IMR-90 (cell line): ENCODE measurements at regions not wholly inside any gene's neighbourhood (a gene's known extent, or its start where the extent isn't known, plus 50 kb on each side); places are given as distances from the start of the nearest gene placed in this dataset.
"Not testable (repeated sequence)": the region's sequence is repeated elsewhere in the genome, so short reads cannot be mapped to it uniquely, and the experiment has no call there.

Experiments used
- ATAC-seq: fragments of 200-7000 bp; cut with Tn5 transposase; 2 replicates; pipeline ENCODE4 v1.9.1; 2020; ENCODE audit warnings: low read depth, mild to moderate bottlenecking, moderate library complexity
- BruUV-seq: library from RNA; stranded (reverse); fragments of 400-500 nt; replicated peaks from 2 replicates; lab custom pipeline; 2021; lab: Mats Ljungman, UMichigan
- CTCF ChIA-PET: fragments of 300-600 bp; formaldehyde crosslinking; extraction: SDS; loops from one replicate; lab custom pipeline; 2021; ENCODE audit warnings: antibody characterized with exemption; lab: Yijun Ruan, JAX
- POLR2A ChIA-PET: fragments of 300-600 bp; sonication (Branson Sonifier 250); formaldehyde crosslinking; loops from one replicate; lab custom pipeline; 2022; ENCODE audit warnings: antibody characterized with exemption; ENCODE audit not compliant: unreplicated experiment; lab: Charles Lee
- DNase-seq: peaks from one replicate; pipeline ENCODE4 v3.0.0; 2013
- H2AFZ ChIP-seq: replicated peaks from 2 replicates; pipeline ENCODE3; 2013; ENCODE audit warnings: low read length, mild to moderate bottlenecking; ENCODE audit not compliant: poor library complexity
- H2AK5ac ChIP-seq: 2 replicates; pipeline ENCODE4 v1.6.1; 2013; ENCODE audit warnings: low read depth, low read length, inconsistent platforms
- H2AK9ac ChIP-seq: replicated peaks from 2 replicates; pipeline ENCODE3; 2013; ENCODE audit warnings: mild to moderate bottlenecking, low read depth, low read length, moderate library complexity; ENCODE audit not compliant: poor library complexity
- H2BK120ac ChIP-seq: 2 replicates; pipeline ENCODE4 v1.6.1; 2013; ENCODE audit warnings: low read depth, low read length, inconsistent platforms
- H2BK15ac ChIP-seq: 3 replicates; pipeline ENCODE4 v1.6.1; 2013; ENCODE audit warnings: low read depth, low read length, inconsistent platforms
- H2BK20ac ChIP-seq: 2 replicates; pipeline ENCODE4 v1.6.1; 2013; ENCODE audit warnings: low read depth, mild to moderate bottlenecking, inconsistent platforms, low read length, moderate library complexity
- H2BK5ac ChIP-seq: 2 replicates; pipeline ENCODE4 v1.6.1; 2013; ENCODE audit warnings: mild to moderate bottlenecking, low read depth, low read length, inconsistent platforms; ENCODE audit not compliant: poor library complexity, severe bottlenecking
- H3K14ac ChIP-seq: replicated peaks from 2 replicates; pipeline ENCODE4 v1.6.1; 2013; ENCODE audit warnings: low read depth, low read length, inconsistent platforms
- H3K18ac ChIP-seq: 2 replicates; pipeline ENCODE4 v1.6.1; 2013; ENCODE audit warnings: low read depth, low read length, control low read depth
- H3K23ac ChIP-seq: 2 replicates; pipeline ENCODE4 v1.6.1; 2013; ENCODE audit warnings: low read depth, low read length, inconsistent platforms
- H3K27ac ChIP-seq: 2 replicates; pipeline ENCODE4 v1.5.1; 2013; ENCODE audit warnings: mild to moderate bottlenecking, control low read depth, low read length; ENCODE audit not compliant: insufficient read depth
- H3K27me3 ChIP-seq: 2 replicates; pipeline ENCODE4 v1.6.1; 2013; ENCODE audit warnings: low read length; ENCODE audit not compliant: control insufficient read depth, insufficient read depth
- H3K36me3 ChIP-seq: 2 replicates; pipeline ENCODE4 v1.6.1; 2013; ENCODE audit warnings: low read length, mixed read lengths; ENCODE audit not compliant: control insufficient read depth, insufficient read depth
- H3K4ac ChIP-seq: 2 replicates; pipeline ENCODE4 v1.6.1; 2013; ENCODE audit warnings: low read depth, low read length, inconsistent platforms
- H3K4me1 ChIP-seq: 2 replicates; pipeline ENCODE4 v1.6.1; 2013; ENCODE audit warnings: low read length, mixed read lengths; ENCODE audit not compliant: control insufficient read depth, insufficient read depth
- H3K4me2 ChIP-seq: 2 replicates; pipeline ENCODE4 v1.6.1; 2013; ENCODE audit warnings: low read depth, mild to moderate bottlenecking, control low read depth, low read length, moderate library complexity
- H3K4me3 ChIP-seq: 2 replicates; pipeline ENCODE4 v1.5.1; 2013; ENCODE audit warnings: low read depth, mild to moderate bottlenecking, control low read depth, low read length, moderate library complexity; ENCODE audit not compliant: insufficient read depth
- H3K56ac ChIP-seq: 2 replicates; pipeline ENCODE4 v1.6.1; 2013; ENCODE audit warnings: low read length, inconsistent platforms; ENCODE audit not compliant: insufficient read depth; ENCODE audit errors: extremely low read depth
- H3K79me1 ChIP-seq, 2 experiments: 2 replicates each; pipeline ENCODE4 v1.6.1; 2013; ENCODE audit warnings: low read length in 2 of 2, inconsistent platforms in 1 of 2, low read depth in 1 of 2
- H3K9ac ChIP-seq: 2 replicates; pipeline ENCODE4 v1.6.1; 2013; ENCODE audit warnings: low read depth, low read length, control low read depth
- H3K9me1 ChIP-seq: 2 replicates; pipeline ENCODE4 v1.6.1; 2013; ENCODE audit warnings: low read length, inconsistent platforms; ENCODE audit not compliant: insufficient read depth
- H3K9me3 ChIP-seq: 2 replicates; pipeline ENCODE4 v1.6.1; 2013; ENCODE audit warnings: low read length; ENCODE audit not compliant: control insufficient read depth, insufficient read depth
- H4K20me1 ChIP-seq: 2 replicates; pipeline ENCODE4 v1.6.1; 2013; ENCODE audit warnings: low read length, inconsistent platforms; ENCODE audit not compliant: insufficient read depth
- H4K5ac ChIP-seq: 2 replicates; pipeline ENCODE4 v1.6.1; 2013; ENCODE audit warnings: mild to moderate bottlenecking, low read depth, low read length, control low read depth
- H4K8ac ChIP-seq, 2 experiments: 2 replicates each; pipeline ENCODE4 v1.6.1; 2013; ENCODE audit warnings: low read depth in 2 of 2, low read length in 2 of 2, control low read depth in 1 of 2, inconsistent platforms in 1 of 2
- H4K91ac ChIP-seq: 2 replicates; pipeline ENCODE4 v1.6.1; 2013; ENCODE audit warnings: low read depth, low read length, inconsistent platforms; ENCODE audit not compliant: insufficient read depth
- MAFK ChIP-seq: IDR thresholded peaks from 2 replicates; pipeline ENCODE4 v1.6.1; 2012; ENCODE audit warnings: low read depth, low read length, improper control_type of control experiment
- MAZ ChIP-seq: IDR thresholded peaks from 2 replicates; pipeline ENCODE4 v1.6.1; 2012; ENCODE audit warnings: low read depth, mild to moderate bottlenecking, low read length, improper control_type of control experiment, moderate library complexity, borderline replicate concordance
- RCOR1 ChIP-seq: IDR thresholded peaks from 2 replicates; pipeline ENCODE4 v1.6.1; 2012; ENCODE audit warnings: mild to moderate bottlenecking, low read length, improper control_type of control experiment; ENCODE audit not compliant: insufficient replicate concordance
- RFX5 ChIP-seq: IDR thresholded peaks from 2 replicates; pipeline ENCODE4 v1.8.0; 2012; ENCODE audit warnings: low read depth, mild to moderate bottlenecking, low read length, moderate library complexity
- WGBS, 2 experiments: methylation state at CpG; one replicate each; pipeline versions ENCODE4 v1.1.5 to v1.1.7; 2013; ENCODE audit warnings: missing lambda C conversion rate in 2 of 2; ENCODE audit not compliant: insufficient read length in 1 of 2; ENCODE audit errors: extremely low coverage in 2 of 2; 5-methylcytosine and 5-hydroxymethylcytosine counted together
- dilution Hi-C: fragments of 300-500 bp; cut with HindIII; formaldehyde crosslinking; loops from one replicate; pipeline ENCODE4 v1.14.3; 2018; ENCODE audit warnings: low sequenced_read_pairs; ENCODE audit not compliant: unreplicated experiment
- in situ Hi-C: fragments of 300-500 bp; cut with MboI; formaldehyde crosslinking; loops from 3 replicates; pipeline ENCODE4 v1.14.3; 2019; ENCODE audit warnings: low sequenced_read_pairs, inconsistent platforms, mixed read lengths
- intact Hi-C: fragments of 100-400 bp; cut with micrococcal nuclease; formaldehyde crosslinking; loops from 2 replicates; pipeline ENCODE4 v1.10.0; 2022

GRCh38 chr1:229864686-229865230 lies 202.3 kb upstream of the GALNT2 start (continued):
- TF ChIP-seq RFX5 (no peak), RCOR1 (no peak), MAFK (no peak), MAZ (no peak)

- H2AK9ac ChIP-seq, H3K27me3 ChIP-seq, H2AK5ac ChIP-seq, H3K9me3 ChIP-seq, H4K91ac ChIP-seq, ATAC-seq, in situ Hi-C loops, H4K5ac ChIP-seq, dilution Hi-C loops, H3K4me2 ChIP-seq, H3K9me1 ChIP-seq, H3K23ac ChIP-seq, H3K14ac ChIP-seq, H2AFZ ChIP-seq, intact Hi-C loops, BruUV-seq, H3K4me3 ChIP-seq, H3K4me1 ChIP-seq, H4K20me1 ChIP-seq, CTCF ChIA-PET, H4K8ac ChIP-seq, H3K4ac ChIP-seq, H3K18ac ChIP-seq, H2BK5ac ChIP-seq, POLR2A ChIA-PET, H3K27ac ChIP-seq, H3K9ac ChIP-seq, H2BK15ac ChIP-seq, H3K36me3 ChIP-seq, H3K56ac ChIP-seq, DNase-seq, H3K79me1 ChIP-seq, H2BK20ac ChIP-seq, H2BK120ac ChIP-seq: not testable (repeated sequence)
- no CpG with 5 or more reads among the region's 32 CpGs for WGBS, 2 experiments
Observed at GRCh38 chr1:229865321-229865720, 201.7 kb upstream of the GALNT2 start.
